ENCODE measurements at regions not wholly inside any gene's neighbourhood (a gene's known extent, or its start where the extent isn't known, plus 50 kb on each side); places are given as distances from the start of the nearest gene placed in this dataset.

- H3K4me3 ChIP-seq (replicated peaks in 1 of 4; ENCODE audit: control extremely low read depth in 1 of 4, insufficient read depth in 1 of 4, low read depth in 3 of 4, low read length in 4 of 4) = no peak overlapping the region
- H3K4me1 ChIP-seq (ENCODE audit: control insufficient read depth, extremely low read depth, insufficient read depth, low read length) = no peaks in the 10 kb centered on the region
- no peak overlapping the region for H2AFZ ChIP-seq (ENCODE audit: low read length)
- H3K9me3 ChIP-seq (ENCODE audit: control insufficient read depth, insufficient read depth, low read depth, low read length) = no peaks in the 10 kb centered on the region
- no peak overlapping the region for H3K9ac ChIP-seq (ENCODE audit: insufficient read depth, low read length)
- H3K27ac ChIP-seq (ENCODE audit: insufficient read depth, low read length) = no peak overlapping the region
- H3K27me3 ChIP-seq (ENCODE audit: control insufficient read depth, insufficient read depth, low read length) = no peaks in the 10 kb centered on the region
- TF ChIP-seq CTCF (conservative IDR thresholded peaks at IDR 0.05 in 1 of 2, IDR thresholded peaks at IDR 0.05 in 1 of 2; ENCODE audit: low read depth in 1 of 2, low read length in 2 of 2) = no peak
- TF ChIP-seq EZH2 (IDR thresholded peaks at IDR 0.05; ENCODE audit: low read length, missing control alignments) = no peak
- no peak for DNase-seq (ENCODE audit: low read depth in 2 of 2)
- no peaks in the 10 kb centered on the region for H4K20me1 ChIP-seq (ENCODE audit: control insufficient read depth, extremely low read depth, insufficient read depth, low read length)
- H3K36me3 ChIP-seq (ENCODE audit: control insufficient read depth, insufficient read depth, low read length) = no peaks in the 10 kb centered on the region
- H3K4me2 ChIP-seq (ENCODE audit: extremely low read depth, insufficient read depth, low read length) = no peak overlapping the region
- no peaks in the 10 kb centered on the region for H3K79me2 ChIP-seq (ENCODE audit: control insufficient read depth, insufficient read depth, low read length)
Observed at GRCh38 chr18:76660571-76661192, 161.7 kb upstream of the ZNF236 start.

GRCh38 chr18:76658627-76659026 lies 163.6 kb upstream of the ZNF516 start:
- peak in 1 of 2 donors; percentile 23 for TF ChIP-seq CTCF (conservative IDR thresholded peaks at IDR 0.05 in 1 of 2, IDR thresholded peaks at IDR 0.05 in 1 of 2; ENCODE audit: low read depth in 1 of 2, low read length in 2 of 2)
- TF ChIP-seq EZH2 (IDR thresholded peaks at IDR 0.05; ENCODE audit: low read length, missing control alignments) = no peak
- no peak overlapping the region for H3K9ac ChIP-seq (ENCODE audit: insufficient read depth, low read length)
- no peak overlapping the region for H3K27ac ChIP-seq (ENCODE audit: insufficient read depth, low read length)
- no peaks in the 10 kb centered on the region for H4K20me1 ChIP-seq (ENCODE audit: control insufficient read depth, extremely low read depth, insufficient read depth, low read length)
- no peak overlapping the region for H3K4me3 ChIP-seq (replicated peaks in 1 of 4; ENCODE audit: control extremely low read depth in 1 of 4, insufficient read depth in 1 of 4, low read depth in 3 of 4, low read length in 4 of 4)
- DNase-seq (ENCODE audit: low read depth in 2 of 2) = peak in 1 of 2 donors; percentile 9
- no peaks in the 10 kb centered on the region for H3K9me3 ChIP-seq (ENCODE audit: control insufficient read depth, insufficient read depth, low read depth, low read length)
- H2AFZ ChIP-seq (ENCODE audit: low read length) = no peak overlapping the region
- no peaks in the 10 kb centered on the region for H3K79me2 ChIP-seq (ENCODE audit: control insufficient read depth, insufficient read depth, low read length)
- no peaks in the 10 kb centered on the region for H3K27me3 ChIP-seq (ENCODE audit: control insufficient read depth, insufficient read depth, low read length)
- H3K4me1 ChIP-seq (ENCODE audit: control insufficient read depth, extremely low read depth, insufficient read depth, low read length) = no peaks in the 10 kb centered on the region
- H3K4me2 ChIP-seq (ENCODE audit: extremely low read depth, insufficient read depth, low read length) = no peak overlapping the region
- H3K36me3 ChIP-seq (ENCODE audit: control insufficient read depth, insufficient read depth, low read length) = no peaks in the 10 kb centered on the region

GRCh38 chr18:76657911-76658470 lies 162.9 kb upstream of the ZNF516 start:
- no peak for TF ChIP-seq CTCF (conservative IDR thresholded peaks at IDR 0.05 in 1 of 2, IDR thresholded peaks at IDR 0.05 in 1 of 2; ENCODE audit: low read depth in 1 of 2, low read length in 2 of 2)
- no peak for TF ChIP-seq EZH2 (IDR thresholded peaks at IDR 0.05; ENCODE audit: low read length, missing control alignments)
- Histone ChIP-seq H3K9me3 (ENCODE audit: control insufficient read depth, insufficient read depth, low read depth, low read length) (no peaks in the 10 kb centered on the region), H4K20me1 (ENCODE audit: control insufficient read depth, extremely low read depth, insufficient read depth, low read length) (no peaks in the 10 kb centered on the region), H3K27ac (ENCODE audit: insufficient read depth, low read length) (no peak overlapping the region), H3K4me3 (replicated peaks in 1 of 4; ENCODE audit: control extremely low read depth in 1 of 4, insufficient read depth in 1 of 4, low read depth in 3 of 4, low read length in 4 of 4) (no peak overlapping the region), H2AFZ (ENCODE audit: low read length) (no peak overlapping the region), H3K79me2 (ENCODE audit: control insufficient read depth, insufficient read depth, low read length) (no peaks in the 10 kb centered on the region), H3K36me3 (ENCODE audit: control insufficient read depth, insufficient read depth, low read length) (no peaks in the 10 kb centered on the region), H3K4me2 (ENCODE audit: extremely low read depth, insufficient read depth, low read length) (no peak overlapping the region), H3K4me1 (ENCODE audit: control insufficient read depth, extremely low read depth, insufficient read depth, low read length) (no peaks in the 10 kb centered on the region), H3K27me3 (ENCODE audit: control insufficient read depth, insufficient read depth, low read length) (no peaks in the 10 kb centered on the region), H3K9ac (ENCODE audit: insufficient read depth, low read length) (no peak overlapping the region)
- DNase-seq (ENCODE audit: low read depth in 2 of 2) = no peak

All from fibroblast of lung (primary cell).